Activated CD4-positive, alpha-beta T cell treated with anti-CD3 and anti-CD28 coated beads, Interleukin-2, amount 50 U/mL, for 24 hours (primary cell): ENCODE measurements at regions not wholly inside any gene's neighbourhood (a gene's known extent, or its start where the extent isn't known, plus 50 kb on each side); places are given as distances from the start of the nearest gene placed in this dataset.
"Not testable (repeated sequence)": the region's sequence is repeated elsewhere in the genome, so short reads cannot be mapped to it uniquely, and the experiment has no call there.

Experiments
- DNase-seq, 2 donors: peaks; one replicate each; pipeline ENCODE4 v3.0.0-alpha.2; 2020; ENCODE audit warnings: low read depth in 1 of 2, low spot score in 1 of 2

- not testable (repeated sequence) for DNase-seq
Measured at GRCh38 chr1:206404309-206405027, 65.8 kb upstream of the IKBKE start.

DNA sequence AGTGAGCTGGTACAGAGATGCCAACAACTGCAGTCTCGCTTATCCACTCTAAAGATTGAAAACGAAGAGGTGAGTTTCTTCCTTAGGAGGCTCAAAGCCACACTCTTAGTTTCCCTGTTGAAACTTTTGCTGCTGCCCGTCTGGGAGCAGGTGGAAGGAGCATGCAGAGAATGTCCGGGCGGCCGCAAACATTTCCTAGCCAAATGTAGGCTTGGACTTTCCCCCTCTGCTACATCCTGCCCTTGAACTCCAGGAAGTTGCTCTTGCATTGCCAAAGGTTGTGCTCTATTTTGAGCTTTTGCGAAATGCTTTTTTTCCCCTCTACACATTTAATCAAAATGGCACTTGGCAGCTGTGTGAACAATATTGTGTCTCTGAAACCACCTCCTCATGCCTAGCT, 65.0 kb upstream of the IKBKE start:
- DNase-seq: not testable (repeated sequence)

DNA sequence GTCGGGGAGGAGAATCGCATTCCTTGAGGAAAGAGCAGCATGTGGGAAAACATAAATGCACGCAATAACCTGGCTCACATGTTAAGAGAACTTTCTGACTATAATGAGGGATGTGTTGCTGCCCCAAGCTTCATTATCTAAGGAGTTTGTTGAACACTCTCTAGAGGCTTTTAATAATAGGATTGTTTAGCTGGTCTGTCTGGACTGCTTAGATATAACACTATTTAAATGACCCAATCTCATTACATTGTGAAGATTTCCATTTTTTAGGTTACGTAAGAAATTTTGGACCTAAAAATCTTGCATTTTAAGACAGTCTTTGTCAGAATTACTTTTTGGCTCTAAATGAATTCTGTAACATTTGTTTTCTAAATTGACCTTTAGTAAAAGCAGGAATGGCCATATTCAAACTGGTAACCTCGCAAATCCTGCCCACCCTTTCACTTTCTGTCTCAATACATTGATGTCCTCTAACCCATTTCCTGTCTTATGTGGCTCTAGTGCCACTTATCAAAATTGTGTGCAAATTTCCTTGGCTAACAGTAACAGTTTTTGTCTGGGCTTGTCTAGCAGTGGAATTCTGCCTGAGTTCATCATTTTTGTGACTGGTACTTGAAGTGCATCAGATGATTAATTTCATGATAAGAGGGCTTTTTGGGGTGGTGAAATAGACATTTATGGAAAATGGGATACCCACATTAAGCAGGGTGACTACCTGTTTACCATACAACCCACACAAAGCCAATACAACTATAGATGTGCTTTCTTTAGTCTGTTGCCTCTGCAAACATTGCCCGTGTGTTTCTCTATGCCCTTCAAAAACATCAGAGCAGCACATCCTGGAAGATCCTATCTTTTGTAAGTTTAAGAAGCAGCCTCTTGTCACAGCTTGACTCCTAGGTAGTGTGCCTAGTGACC, 61.6 kb upstream of the IKBKE start:
- DNase-seq: not testable (repeated sequence)

GRCh38 chr1:206411321-206411720, 59.0 kb upstream of the IKBKE start:
- no peak for DNase-seq

DNA sequence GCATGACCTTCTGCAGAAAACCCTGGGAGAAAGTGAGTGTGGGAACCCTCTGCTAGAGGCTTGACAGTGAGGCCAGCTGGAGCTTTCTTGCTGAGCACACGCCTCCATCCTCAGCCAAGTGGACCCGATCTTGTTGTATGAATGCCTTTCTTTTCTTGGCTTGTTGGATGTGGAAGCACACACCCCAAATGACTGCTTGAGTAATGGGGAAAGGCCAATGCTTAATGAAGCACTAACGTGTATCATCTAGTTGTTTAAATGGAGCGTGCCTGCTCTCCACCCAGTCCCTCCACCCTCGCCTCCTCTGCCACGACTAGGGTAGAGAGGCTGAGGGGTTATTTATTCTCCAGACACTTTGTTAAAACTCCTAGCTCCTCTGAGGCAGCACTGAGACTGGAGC, 54.3 kb upstream of the IKBKE start:
- DNase-seq: no peak

GRCh38 chr1:206417774-206418614, 52.3 kb upstream of the IKBKE start:
- no peak for DNase-seq

- DNase-seq: no peak
Measured at GRCh38 chr1:206419250-206419649, 51.0 kb upstream of the IKBKE start.

GRCh38 chr1:206419783-206420182, 50.5 kb upstream of the IKBKE start:
- DNase-seq: no peak

- DNase-seq: no peak
Measured at GRCh38 chr1:206420471-206420870, 49.8 kb upstream of the IKBKE start.
